ENCODE measurements at regions not wholly inside any gene's neighbourhood (a gene's known extent, or its start where the extent isn't known, plus 50 kb on each side); places are given as distances from the start of the nearest gene placed in this dataset.
"Not testable (repeated sequence)": the region's sequence is repeated elsewhere in the genome, so short reads cannot be mapped to it uniquely, and the experiment has no call there.

- not testable (repeated sequence) for DNase-seq
These were observed 189.0 kb upstream of the ZNF519 start for GRCh38 chr18:14321217-14321616.

DNA sequence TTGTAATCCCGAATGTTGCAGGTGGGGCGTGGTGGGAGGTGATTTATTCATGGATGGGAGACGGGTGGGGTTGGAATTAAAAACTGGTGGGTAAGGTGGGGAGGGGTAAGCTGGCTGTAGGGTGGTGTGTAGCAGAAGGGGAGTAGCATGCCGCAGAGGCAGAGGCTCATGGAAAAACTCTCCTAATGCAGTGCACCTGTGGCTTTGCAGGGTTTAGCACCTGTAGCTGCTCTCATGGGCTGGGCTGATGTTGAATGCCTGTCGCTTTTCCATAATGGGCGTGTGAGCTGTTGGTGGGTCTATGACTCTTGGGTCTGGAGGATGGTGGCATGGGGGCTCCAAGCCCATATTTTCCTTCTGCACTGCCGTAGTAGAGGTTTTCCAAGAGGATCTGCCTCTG, 169.0 kb upstream of the ZNF519 start:
- DNase-seq = not testable (repeated sequence)

DNA sequence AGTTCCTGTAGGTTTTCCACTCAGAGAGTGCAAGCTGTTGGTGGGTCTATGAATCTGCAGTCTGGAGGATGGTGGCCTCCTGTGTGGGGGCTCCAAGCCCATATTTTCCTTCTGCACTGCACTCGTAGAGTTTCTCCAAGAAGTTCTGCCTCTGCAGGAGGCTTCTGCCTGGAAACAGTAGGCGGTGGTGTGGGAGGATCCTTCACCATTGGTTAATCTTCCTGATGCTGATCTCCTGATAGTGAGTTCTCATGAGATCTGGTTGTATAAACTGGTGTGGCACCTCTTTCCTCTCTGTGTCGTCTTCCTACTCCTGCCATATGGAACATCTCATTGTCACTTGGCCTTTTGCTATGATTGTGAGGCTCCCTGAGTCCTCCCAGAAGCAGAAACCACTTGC, 162.8 kb upstream of the ZNF519 start:
- not testable (repeated sequence) for DNase-seq

- no peak for DNase-seq
These were observed 152.8 kb upstream of the ZNF519 start for GRCh38 chr18:14285053-14285452.

GRCh38 chr18:14275391-14275790, 143.2 kb upstream of the ZNF519 start:
- DNase-seq = not testable (repeated sequence)

DNA sequence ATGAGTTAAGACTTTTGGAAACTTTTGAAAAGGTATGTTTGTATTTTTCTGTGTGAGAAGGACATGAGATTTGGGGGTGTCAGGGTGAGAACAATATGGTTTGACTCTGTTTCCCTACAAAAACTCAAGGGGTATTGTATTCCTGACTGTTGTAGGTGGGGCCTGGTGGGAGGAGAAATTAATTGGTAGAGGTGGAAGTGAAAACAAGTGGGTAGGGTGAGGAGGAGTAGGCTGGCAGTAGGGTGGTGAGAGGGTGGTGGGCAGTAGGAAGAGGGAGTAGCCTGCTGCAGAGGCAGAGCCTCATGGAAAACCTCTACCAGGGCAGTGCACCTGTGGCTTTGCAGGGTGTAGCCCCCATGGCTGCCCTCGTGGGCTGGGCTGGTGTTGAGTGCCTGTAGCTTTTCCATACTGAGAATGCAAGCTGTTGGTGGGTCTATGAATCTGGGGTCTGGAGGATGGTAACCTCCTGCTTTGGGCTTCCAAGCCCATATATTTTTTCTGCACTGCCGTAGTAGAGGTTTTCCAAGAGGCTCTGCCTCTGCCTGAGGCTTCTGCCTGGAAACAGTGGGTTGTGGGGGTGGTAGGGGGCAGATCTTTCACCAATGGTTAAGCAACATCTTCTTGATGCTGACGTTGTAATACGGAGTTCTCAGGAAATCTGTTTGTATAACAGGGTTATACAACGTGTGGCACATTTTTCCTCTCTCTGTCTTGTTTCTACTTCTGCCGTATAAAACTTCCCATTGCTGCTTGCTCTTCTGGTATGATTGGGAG, 133.6 kb upstream of the ZNF519 start:
- not testable (repeated sequence) for DNase-seq

DNA sequence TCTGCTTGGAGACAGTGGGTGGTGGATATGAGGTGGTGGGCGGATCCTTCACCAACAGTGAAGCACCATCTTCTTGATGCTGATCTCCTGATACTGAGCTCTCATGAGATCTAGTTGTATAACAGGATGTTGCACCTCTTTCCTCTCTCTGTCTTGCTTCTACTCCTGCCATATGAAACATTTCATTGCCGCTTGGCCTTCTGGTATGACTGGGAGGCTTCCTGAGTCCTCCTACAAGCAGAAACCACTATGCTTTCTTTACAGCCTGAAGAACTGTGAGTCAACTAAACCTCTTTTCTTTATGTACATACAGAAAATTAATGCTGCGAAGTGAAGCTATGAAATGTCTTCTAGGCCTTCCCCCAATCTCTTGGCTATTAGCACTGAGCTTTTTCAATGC, 130.6 kb upstream of the ZNF519 start:
- not testable (repeated sequence) for DNase-seq

DNA sequence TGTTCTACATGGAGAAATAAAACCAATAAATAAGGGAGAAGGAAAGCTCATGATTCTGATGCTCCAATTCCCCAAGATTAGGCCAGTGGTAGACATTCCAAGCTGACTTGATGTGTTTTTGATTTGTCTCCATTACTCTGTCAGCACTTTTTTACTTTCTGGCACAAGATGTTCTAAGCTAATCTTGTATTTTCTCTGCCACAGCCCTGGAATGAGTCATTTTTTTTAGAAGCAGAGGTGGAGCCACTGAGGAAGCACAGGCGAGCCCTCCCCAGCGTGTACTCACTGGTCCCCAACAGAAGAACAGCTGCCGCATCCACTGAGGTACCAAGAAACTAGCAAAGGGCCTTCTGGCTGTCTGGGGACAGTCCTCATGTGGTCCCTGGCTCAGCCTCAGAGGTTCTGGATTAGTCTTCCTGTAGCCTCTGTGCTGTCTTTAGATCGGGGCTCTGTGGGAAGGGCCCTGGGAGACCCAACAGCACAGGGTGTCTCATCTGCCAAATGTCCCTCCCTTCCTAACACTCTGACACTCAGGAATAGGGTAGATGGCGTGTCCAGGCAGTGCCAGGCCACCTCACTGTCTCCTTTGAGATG, 117.9 kb upstream of the ZNF519 start:
- DNase-seq = not testable (repeated sequence)

- DNase-seq = not testable (repeated sequence)
These were observed 107.0 kb upstream of the ZNF519 start for GRCh38 chr18:14239224-14239623.

- DNase-seq = not testable (repeated sequence)
These were observed 104.3 kb upstream of the ZNF519 start for GRCh38 chr18:14236356-14237048.

DNA sequence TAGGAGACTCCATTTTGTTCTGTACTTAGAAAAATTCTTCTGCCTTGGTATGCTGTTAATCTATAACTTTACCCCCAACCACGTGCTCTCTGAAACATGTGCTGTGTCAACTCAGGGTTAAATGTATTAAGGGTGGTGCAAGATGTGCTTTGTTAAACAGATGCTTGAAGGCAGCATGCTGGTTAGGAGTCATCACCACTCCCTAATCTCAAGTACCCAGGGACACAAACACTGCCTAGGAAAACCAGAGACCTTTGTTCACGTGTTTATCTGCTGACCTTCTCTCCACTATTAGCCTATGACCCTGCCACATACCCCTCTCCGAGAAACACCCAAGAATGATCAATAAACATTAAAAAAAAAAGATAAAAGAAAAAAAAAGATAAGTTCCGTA, 93.0 kb upstream of the ZNF519 start:
- DNase-seq = not testable (repeated sequence)

DNA sequence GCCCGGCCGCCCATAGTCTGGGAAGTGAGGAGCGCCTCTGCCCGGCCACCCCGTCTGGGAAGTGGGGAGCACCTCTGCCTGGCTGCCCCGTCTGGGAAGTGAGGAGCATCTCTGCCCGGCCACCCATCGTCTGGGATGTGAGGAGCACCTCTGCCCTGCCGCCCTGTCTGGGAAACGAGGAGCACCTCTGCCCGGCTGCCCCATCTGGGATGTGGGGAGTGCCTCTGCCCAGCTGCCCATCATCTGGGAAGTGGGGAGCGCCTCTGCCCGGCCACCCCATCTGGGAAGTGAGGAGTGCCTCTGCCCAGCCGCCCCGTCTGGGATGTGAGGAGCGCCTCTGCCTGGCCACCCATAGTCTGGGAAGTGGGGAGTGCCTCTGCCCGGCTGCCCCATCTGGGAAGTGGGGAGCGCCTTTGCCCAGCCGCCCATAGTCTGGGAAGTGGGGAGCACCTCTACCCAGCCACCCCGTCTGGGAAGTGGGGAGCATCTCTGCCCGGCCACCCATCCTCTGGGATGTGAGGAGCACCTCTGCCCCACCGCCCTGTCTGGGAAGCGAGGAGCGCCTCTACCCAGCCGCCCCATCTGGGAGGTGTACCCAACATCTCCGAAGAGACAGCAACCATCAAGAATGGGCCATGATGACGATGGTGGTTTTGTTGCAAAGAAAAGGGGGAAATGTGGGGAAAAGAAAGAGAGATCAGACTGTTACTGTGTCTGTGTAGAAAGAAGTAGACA, 92.5 kb upstream of the ZNF519 start:
- DNase-seq = not testable (repeated sequence)

DNA sequence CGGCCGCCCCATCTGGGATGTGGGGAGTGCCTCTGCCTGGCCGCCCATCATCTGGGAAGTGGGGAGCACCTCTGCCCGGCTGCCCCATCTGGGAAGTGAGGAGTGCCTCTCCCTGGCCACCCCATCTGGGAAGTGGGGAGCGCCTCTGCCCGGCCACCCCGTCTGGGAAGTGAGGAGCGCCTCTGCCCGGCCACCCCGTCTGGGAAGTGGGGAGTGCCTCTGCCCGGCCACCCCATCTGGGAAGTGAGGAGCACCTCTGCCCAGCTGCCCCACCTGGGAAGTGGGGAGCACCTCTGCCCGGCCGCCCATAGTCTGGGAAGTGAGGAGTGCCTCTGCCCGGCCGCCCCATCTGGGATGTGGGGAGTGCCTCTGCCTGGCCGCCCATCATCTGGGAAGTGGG, 91.7 kb upstream of the ZNF519 start:
- not testable (repeated sequence) for DNase-seq

DNA sequence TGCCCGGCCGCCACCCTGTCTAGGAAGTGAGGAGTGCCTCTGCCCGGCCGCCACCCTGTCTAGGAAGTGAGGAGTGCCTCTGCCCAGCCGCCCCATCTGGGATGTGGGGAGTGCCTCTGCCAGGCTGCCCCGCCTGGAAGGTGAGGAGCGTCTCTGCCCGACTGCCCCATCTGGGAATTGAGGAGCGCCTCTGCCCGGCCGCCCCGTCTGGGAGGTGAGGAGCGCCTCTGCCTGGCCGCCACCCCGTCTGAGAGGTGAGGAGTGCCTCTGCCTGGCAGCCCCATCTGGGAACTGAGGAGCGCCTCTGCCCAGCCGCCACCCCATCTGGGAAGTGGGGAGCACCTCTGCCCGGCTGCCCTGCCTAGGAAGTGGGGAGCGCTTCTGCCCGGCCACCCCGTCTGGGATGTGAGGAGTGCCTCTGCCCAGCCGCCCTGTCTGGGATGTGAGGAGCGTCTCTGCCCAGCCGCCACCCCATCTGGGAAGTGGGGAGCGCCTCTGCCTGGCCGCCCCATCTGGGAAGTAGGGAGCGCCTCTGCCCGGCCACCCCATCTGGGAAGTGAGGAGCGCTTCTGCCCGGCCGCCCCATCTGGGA, 91.1 kb upstream of the ZNF519 start:
- not testable (repeated sequence) for DNase-seq

GRCh38 chr18:14222354-14223221, 90.4 kb upstream of the ZNF519 start:
- not testable (repeated sequence) for DNase-seq

- no peak for DNase-seq
These were observed 89.5 kb upstream of the ZNF519 start for GRCh38 chr18:14221689-14222088.

DNA sequence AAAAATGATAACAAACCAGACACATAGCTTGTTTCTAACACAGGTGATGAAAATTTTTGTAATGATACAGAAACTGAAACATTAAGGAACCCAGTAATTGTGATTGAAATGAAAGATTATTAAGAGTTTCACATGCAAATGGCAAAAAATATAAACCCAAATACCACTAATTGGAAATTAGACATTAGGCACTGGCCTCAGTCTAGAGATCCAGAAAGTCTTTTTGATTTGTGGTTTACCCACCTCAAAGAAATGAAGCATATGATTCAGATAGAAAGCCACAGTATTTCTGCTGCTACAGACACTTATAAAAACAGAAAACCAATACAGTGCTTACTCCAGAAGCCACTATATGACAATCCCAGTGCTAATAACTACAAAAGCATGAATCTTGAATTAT, 83.7 kb upstream of the ZNF519 start:
- not testable (repeated sequence) for DNase-seq

GRCh38 chr18:14203424-14203823, 71.2 kb upstream of the ZNF519 start:
- DNase-seq = not testable (repeated sequence)

GRCh38 chr18:14190776-14191442, 58.7 kb upstream of the ZNF519 start:
- DNase-seq = not testable (repeated sequence)

DNA sequence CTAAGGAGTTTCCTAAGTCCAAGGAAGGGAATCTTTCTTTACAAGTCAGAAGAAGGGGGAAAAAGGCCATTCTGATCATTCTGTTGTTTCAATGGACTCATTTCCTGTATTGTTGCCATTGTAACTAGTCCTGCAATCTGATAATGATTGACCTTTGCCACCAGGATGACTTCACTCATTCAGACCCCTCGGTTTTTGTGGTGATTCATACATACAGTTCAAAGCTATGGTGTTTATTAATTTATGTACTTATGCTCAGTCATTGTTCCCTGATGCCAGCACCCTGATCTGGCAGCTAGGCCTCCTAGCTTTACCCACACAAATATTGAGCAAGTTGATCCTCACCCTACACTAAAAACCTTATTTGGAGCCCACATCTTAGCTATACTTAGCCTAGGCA, 57.6 kb upstream of the ZNF519 start:
- DNase-seq = no peak

Measured in T-helper 9 cell (primary cell).